ENCODE measurements at regions not wholly inside any gene's neighbourhood (a gene's known extent, or its start where the extent isn't known, plus 50 kb on each side); places are given as distances from the start of the nearest gene placed in this dataset.

- TF ChIP-seq CTCF (IDR thresholded peaks at IDR 0.05; ENCODE audit: poor library complexity) (no peak), EZH2 (IDR thresholded peaks at IDR 0.05; ENCODE audit: borderline replicate concordance) (no peak), EZH2phosphoT487 (IDR thresholded peaks at IDR 0.05; ENCODE audit: low read depth, severe bottlenecking, unreplicated experiment) (no peak)
These were observed 252.5 kb downstream of the DTHD1 start for GRCh38 chr4:36533944-36534343.

Measured in hepatocyte (in vitro differentiated cells).